Body of pancreas (tissue), 4 donors: ENCODE measurements at regions not wholly inside any gene's neighbourhood (a gene's known extent, or its start where the extent isn't known, plus 50 kb on each side); places are given as distances from the start of the nearest gene placed in this dataset.

Source experiments
- ATAC-seq: fragments of 150-250 bp; one replicate; pipeline ENCODE4 v1.9.1; 2016
- DNase-seq, 4 donors: peaks; one replicate each; pipeline ENCODE4 v3.0.0-alpha.2; 2019
- H3K27ac ChIP-seq, 4 donors: fragments of 200-600 bp; sonication (generic); 1 replicate in 3 of 4; 2 replicates in 1 of 4; pipeline versions ENCODE4 v1.5.1 to v1.6.1; 2016 to 2019; ENCODE audit warnings: mild to moderate bottlenecking in 1 of 4, mixed read lengths in 1 of 4, moderate library complexity in 1 of 4
- H3K27me3 ChIP-seq, 2 donors: fragments of 200-600 bp; sonication (generic); one replicate each; pipeline ENCODE4 v1.6.0; 2016; ENCODE audit warnings: mild to moderate bottlenecking in 1 of 2
- H3K36me3 ChIP-seq, 2 donors: fragments of 200-600 bp; sonication (generic); replicated peaks in 1 of 2; 2 replicates each; pipeline ENCODE4 v1.5.1; 2016; ENCODE audit warnings: low read depth in 2 of 2; ENCODE audit not compliant: insufficient read depth in 1 of 2
- H3K4me1 ChIP-seq: fragments of 200-600 bp; sonication (generic); one replicate; pipeline ENCODE4 v1.6.0; 2016
- H3K4me3 ChIP-seq, 2 donors: fragments of 200-600 bp; sonication (generic); 1 replicate in 1 of 2; 2 replicates in 1 of 2; pipeline ENCODE4 v1.5.1; 2016 to 2019
- H3K9me3 ChIP-seq, 3 donors: fragments of 200-600 bp; sonication (generic); 1 replicate in 2 of 3; 2 replicates in 1 of 3; pipeline ENCODE4 v1.5.1; 2016
- POLR2A ChIP-seq, 3 donors: fragments of 450-650 bp; IDR thresholded peaks; one replicate each; pipeline ENCODE4 v1.6.1; 2016; ENCODE audit warnings: antibody characterized with exemption in 3 of 3, mild to moderate bottlenecking in 2 of 3
- WGBS, 2 donors: methylation state at CpG; one replicate each; pipeline ENCODE4 v1.1.5; 2017; 5-methylcytosine and 5-hydroxymethylcytosine counted together
- intact Hi-C: fragments of 100-400 bp; cut with DNase I; formaldehyde crosslinking; loops from one replicate; pipeline ENCODE4 v1.15.1; 2023
- TF ChIP-seq, protein P1 (sequence below), 7 experiments: fragments of 450-650 bp in 4 of 7; fragments of 200-600 bp in 3 of 7; sonication (generic) in 3 of 7; IDR thresholded peaks; one replicate each; pipeline ENCODE4 v1.5.1; 2016 to 2019; ENCODE audit warnings: antibody characterized with exemption in 7 of 7

- intact Hi-C loops = no loop called here
- DNase-seq (no peak), ATAC-seq (no peak)
- no peaks in the 10 kb centered on the region for H3K36me3 ChIP-seq
- H3K27me3 ChIP-seq = no peaks in the 10 kb centered on the region
- no peaks in the 10 kb centered on the region for H3K9me3 ChIP-seq
- WGBS, 2 donors = 23 to 30% methylated on average over 4 of the region's 4 CpGs
- H3K27ac ChIP-seq = no peak overlapping the region
- H3K4me1 ChIP-seq = no peaks in the 10 kb centered on the region
- H3K4me3 ChIP-seq = no peak overlapping the region
- TF ChIP-seq, protein P1, sequence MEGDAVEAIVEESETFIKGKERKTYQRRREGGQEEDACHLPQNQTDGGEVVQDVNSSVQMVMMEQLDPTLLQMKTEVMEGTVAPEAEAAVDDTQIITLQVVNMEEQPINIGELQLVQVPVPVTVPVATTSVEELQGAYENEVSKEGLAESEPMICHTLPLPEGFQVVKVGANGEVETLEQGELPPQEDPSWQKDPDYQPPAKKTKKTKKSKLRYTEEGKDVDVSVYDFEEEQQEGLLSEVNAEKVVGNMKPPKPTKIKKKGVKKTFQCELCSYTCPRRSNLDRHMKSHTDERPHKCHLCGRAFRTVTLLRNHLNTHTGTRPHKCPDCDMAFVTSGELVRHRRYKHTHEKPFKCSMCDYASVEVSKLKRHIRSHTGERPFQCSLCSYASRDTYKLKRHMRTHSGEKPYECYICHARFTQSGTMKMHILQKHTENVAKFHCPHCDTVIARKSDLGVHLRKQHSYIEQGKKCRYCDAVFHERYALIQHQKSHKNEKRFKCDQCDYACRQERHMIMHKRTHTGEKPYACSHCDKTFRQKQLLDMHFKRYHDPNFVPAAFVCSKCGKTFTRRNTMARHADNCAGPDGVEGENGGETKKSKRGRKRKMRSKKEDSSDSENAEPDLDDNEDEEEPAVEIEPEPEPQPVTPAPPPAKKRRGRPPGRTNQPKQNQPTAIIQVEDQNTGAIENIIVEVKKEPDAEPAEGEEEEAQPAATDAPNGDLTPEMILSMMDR (IDR thresholded peaks at IDR 0.05) = no peak
- TF ChIP-seq POLR2A (IDR thresholded peaks at IDR 0.05) = no peak
These were observed 321.1 kb downstream of the ZIC1 start for GRCh38 chr3:147730284-147730683.

GRCh38 chr3:147733217-147733616 is 324.1 kb downstream of the ZIC1 start:
- TF ChIP-seq POLR2A (IDR thresholded peaks at IDR 0.05) = no peak
- TF ChIP-seq, protein P1 (IDR thresholded peaks at IDR 0.05) = no peak
- H3K27me3 ChIP-seq = no peaks in the 10 kb centered on the region
- H3K36me3 ChIP-seq = no peaks in the 10 kb centered on the region
- intact Hi-C loops = no loop called here
- WGBS, 2 donors = 5 to 13% methylated on average over 2 of the region's 2 CpGs
- H3K9me3 ChIP-seq = no peaks in the 10 kb centered on the region
- DNase-seq (no peak), ATAC-seq (no peak)
- H3K4me1 ChIP-seq = no peaks in the 10 kb centered on the region
- H3K4me3 ChIP-seq = no peak overlapping the region
- no peak overlapping the region for H3K27ac ChIP-seq

- no peaks in the 10 kb centered on the region for H3K9me3 ChIP-seq
- 42 to 55% methylated on average over 3 of the region's 3 CpGs for WGBS, 2 donors
- H3K4me1 ChIP-seq = no peaks in the 10 kb centered on the region
- H3K36me3 ChIP-seq = no peaks in the 10 kb centered on the region
- H3K27me3 ChIP-seq = no peaks in the 10 kb centered on the region
- H3K4me3 ChIP-seq = no peak overlapping the region
- intact Hi-C loops = no loop called here
- no peak for ATAC-seq
- TF ChIP-seq, protein P1 (IDR thresholded peaks at IDR 0.05) = no peak
- no peak for TF ChIP-seq POLR2A (IDR thresholded peaks at IDR 0.05)
- DNase-seq = no peak
- H3K27ac ChIP-seq = no peak overlapping the region
These were observed 326.5 kb downstream of the ZIC1 start for GRCh38 chr3:147735616-147736015.

DNA sequence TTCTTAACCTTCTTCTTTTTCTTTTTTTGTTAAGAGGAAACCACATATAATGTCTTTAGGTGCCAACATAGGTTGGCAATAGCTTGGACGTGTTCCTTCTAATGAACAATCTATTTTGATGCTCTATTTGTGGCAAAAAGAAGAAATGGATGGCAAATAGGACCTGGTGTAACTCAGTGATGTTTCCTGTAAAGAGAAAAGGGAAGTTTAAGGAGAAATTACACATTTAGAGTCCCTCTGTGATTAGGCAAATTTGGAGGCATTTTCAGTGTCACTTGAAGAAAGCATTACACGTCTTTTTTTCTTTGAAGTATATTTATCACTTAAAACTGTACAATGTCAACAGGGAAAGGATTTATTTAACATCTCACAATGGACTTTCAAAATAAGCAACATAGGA is 327.1 kb downstream of the ZIC1 start:
- DNase-seq (no peak), ATAC-seq (no peak)
- Histone ChIP-seq H3K4me3 (no peak overlapping the region), H3K4me1 (no peaks in the 10 kb centered on the region), H3K27ac (no peak overlapping the region), H3K27me3 (no peaks in the 10 kb centered on the region), H3K36me3 (no peaks in the 10 kb centered on the region), H3K9me3 (no peaks in the 10 kb centered on the region)
- WGBS, 2 donors = 26 to 41% methylated on average over 2 of the region's 2 CpGs
- TF ChIP-seq, protein P1 (IDR thresholded peaks at IDR 0.05) = no peak
- no peak for TF ChIP-seq POLR2A (IDR thresholded peaks at IDR 0.05)
- intact Hi-C loops = no loop called here

GRCh38 chr3:147737376-147737775 is 328.2 kb downstream of the ZIC1 start:
- intact Hi-C loops = no loop called here
- H3K27me3 ChIP-seq = no peaks in the 10 kb centered on the region
- H3K4me1 ChIP-seq = no peaks in the 10 kb centered on the region
- H3K36me3 ChIP-seq = no peaks in the 10 kb centered on the region
- ATAC-seq (no peak), DNase-seq (no peak)
- H3K4me3 ChIP-seq = no peak overlapping the region
- no peaks in the 10 kb centered on the region for H3K9me3 ChIP-seq
- no peak overlapping the region for H3K27ac ChIP-seq
- 57 to 70% methylated on average over 1 of the region's 1 CpG for WGBS, 2 donors
- TF ChIP-seq, protein P1 (IDR thresholded peaks at IDR 0.05) = no peak
- no peak for TF ChIP-seq POLR2A (IDR thresholded peaks at IDR 0.05)
